ENCODE measurements at regions not wholly inside any gene's neighbourhood (a gene's known extent, or its start where the extent isn't known, plus 50 kb on each side); places are given as distances from the start of the nearest gene placed in this dataset.
"Not testable (repeated sequence)": the region's sequence is repeated elsewhere in the genome, so short reads cannot be mapped to it uniquely, and the experiment has no call there.

DNA sequence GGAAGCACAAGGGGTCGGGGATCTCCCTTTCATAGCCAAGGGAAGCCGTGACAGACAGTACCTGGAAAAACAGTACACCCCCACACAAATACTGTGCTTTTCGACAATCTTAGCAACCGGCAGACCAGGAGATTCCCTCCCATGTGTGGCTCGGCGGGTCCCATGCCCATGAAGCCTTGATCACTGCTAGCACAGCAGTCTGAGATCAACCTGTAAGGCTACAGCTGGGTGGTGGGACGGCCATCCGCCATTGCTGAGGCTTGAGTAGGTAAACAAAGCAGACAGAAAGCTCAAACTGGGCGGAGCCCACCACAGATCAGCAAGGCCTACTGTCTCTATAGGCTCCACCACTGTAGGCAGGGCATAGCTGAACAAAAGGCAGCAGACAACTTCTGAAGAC is 180.2 kb upstream of the SOX6 start:
- DNase-seq (ENCODE audit: low read depth, low spot score): no peak

DNA sequence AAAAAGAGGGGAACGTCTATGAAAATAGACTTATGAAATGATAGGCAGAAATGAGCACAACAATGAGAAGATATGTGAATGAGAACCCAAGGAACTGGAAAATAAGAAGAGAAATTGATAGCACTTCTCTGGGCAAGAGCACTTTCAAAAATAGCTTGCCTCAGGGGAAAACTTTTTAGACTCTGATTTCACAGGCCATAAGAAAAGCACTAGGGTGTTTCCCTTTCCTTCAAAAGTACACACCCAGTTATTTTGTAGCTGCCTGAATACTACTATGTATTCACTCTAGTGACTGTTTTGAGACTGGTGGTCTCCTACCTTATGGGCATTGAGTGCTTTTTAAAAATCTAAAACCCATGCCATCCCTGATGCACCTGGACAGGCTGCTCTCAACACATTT is 172.3 kb upstream of the SOX6 start:
- no peak for DNase-seq (ENCODE audit: low read depth, low spot score)

DNA sequence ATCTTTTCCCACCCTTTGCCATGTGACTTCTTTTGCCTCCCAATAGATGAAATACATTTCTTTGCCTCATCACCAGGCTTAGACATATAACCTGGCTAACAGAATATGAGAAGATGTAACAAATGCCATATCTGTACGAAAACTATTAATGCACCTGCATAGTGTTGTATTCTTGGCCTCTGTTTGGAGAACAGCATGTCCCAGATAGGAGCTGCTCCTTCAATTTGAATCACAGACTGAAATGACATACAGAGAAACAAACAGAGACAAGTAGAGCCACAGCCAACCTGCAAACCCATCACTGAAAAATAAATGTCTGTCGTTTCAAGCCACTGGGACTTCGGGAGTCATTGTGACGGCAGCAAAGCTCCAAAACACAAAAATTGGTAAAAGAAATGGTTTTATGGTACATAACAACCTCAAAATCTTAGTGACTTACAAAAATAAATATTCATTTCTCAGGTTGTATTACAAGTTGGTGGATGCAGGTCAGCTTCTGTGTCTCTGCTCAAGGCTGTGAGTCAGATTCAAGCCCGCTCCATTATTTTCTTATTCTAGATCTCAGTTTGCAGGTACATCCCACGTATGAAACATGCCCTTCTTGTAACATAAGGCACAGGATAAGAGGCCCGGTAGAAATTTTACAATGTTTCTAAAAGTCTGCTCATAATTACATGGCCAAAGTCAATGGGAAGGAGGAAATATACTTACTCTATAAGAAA is 171.3 kb upstream of the SOX6 start:
- no peak for DNase-seq (ENCODE audit: low read depth, low spot score)

DNA sequence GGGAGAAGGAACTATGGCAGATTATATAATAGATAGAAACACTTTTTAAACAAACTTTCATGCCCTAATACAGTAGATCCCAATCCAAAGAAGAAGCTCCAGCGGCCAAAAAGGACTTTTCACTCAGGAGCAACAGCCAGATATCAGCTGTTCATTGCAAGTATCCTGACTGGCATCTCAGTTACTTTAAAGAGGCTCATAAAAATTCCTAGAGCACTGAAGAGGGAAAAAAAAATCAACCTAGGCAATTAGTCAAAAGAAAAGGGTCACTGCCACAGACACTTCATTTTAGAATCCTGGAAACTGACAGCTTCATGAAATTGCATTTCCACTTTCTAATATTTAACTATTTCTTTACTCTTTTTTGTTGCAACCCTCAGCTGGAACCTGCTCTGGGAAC is 170.6 kb upstream of the SOX6 start:
- no peak for DNase-seq (ENCODE audit: low read depth, low spot score)

DNA sequence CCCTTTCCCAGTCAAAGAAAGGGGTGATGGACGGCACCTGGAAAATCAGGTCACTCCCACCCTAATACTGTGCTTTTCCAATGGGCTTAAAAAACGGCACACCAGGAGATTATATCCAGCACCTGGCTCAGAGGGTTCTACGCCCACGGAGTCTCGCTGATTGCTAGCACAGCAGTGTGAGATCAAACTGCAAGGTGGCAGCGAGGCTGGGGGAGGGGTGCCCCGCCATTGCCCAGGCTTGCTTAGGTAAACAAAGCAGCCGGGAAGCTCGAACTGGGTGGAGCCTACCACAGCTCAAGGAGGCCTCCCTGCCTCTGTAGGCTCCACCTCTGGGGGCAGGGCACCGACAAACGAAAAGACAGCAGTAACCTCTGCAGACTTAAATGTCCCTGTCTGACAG is 164.4 kb upstream of the SOX6 start:
- not testable (repeated sequence) for DNase-seq (ENCODE audit: low read depth, low spot score)

DNA sequence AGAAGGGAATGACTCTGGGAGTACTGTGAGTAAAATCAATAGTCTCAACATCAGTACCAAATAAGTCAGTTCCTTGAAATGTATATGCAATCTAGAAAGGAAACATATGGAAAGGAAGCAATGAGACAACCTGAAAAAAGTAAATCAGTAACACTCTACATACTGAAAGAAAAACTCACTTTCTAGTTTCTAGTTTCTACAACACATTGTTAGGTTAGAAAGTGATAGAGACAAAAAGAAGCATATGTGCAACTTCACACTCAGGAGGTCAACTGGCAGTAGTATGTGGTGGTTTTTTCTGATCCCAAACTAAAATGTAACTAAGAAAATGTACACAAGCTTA is 156.5 kb upstream of the SOX6 start:
- DNase-seq (ENCODE audit: low read depth, low spot score): no peak

DNA sequence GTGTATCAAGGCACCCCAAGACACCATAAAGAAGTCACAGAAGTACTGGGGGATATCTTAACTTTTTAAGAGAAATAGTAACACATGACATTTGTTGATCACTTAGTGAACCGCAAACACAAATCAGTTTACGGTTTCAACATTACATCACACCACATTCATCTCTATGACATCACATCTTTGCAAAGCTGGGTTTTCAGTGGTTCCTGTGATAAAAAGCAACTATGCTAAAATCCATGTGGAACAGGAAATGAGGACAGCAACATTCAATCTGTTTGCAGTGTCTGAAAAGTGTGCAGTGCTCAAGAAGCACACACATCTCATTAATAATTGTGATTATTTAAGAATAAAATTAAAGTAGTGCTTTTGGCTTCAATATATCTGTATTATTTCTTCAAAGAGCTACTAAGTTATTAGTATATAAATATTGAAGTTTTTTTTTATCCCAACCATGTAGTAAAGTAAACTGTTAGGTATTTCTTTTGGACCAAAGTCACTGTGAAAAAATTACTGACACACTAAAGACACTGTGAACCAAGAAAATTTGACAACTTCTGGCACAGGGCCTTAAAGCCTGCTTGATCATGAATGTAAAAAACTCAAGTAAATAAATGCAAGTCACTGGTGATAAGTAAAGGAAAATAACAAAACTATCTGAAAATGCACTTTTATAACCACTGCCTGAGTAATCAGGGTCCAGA is 156.0 kb upstream of the SOX6 start:
- no peak for DNase-seq (ENCODE audit: low read depth, low spot score)

DNA sequence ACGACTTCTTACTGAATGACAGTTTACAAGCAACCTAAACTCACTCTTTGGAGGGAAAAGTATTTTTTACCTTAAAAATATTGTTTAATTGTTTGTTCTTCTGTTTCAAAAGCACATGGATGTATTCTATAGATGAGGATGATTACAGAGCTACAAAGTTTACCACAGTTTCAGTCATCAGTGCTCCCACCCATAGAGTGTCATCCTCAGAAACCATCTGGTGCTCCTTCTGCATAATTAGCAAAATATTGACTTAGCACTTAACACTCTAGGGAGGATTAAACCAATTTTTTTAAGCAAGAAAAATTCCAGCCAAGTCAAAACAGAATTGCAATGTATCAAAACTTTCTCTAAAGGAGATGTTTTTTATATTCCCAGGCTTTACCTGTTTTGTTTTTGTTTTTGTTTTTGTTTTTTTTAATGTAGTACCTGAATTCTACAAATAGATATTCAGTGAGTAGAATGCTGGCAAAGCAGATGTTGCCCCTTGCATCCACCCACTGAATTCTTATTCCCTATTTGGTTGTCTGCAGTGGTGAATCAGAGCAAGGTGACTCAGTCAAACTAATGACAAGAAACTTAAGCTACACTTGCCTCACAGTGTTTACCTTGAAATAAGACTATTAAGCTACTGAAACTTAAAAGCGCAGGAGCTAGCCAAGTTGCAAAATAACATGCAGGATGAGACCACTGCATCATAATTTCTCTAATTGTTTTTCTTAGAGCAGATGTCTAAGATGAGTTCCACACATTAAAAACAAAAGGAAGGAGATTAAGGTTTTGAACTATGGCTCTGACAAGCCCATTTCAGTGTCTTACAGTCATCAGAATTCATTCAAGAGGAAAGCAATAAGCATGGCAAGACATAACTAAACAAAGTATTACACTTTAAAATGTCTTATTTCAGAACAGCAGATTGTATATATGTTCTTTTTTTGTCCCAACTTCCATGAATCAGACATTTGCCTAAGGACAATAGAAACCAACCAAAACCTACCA is 155.1 kb upstream of the SOX6 start:
- DNase-seq (ENCODE audit: low read depth, low spot score): no peak

DNA sequence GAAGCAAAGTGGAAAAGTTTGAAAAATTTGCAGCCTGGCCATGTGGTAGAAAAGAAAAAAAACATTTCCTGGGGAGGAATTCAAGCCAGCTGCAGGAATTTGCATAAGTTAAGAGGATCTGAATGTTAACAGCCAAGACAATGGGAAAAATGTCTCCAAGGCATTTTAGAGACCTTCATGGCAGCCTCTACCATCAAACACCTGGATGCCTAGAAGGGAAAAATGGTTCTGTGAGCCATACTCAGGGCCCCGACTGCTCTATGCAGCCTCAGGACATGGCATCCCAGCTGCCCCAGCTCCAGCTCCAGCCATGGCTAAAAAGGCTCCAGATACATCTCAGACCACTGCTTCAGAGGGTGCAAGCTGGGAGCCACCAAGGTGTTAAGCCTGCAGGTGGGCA is 149.1 kb upstream of the SOX6 start:
- DNase-seq (ENCODE audit: low read depth, low spot score): no peak

DNA sequence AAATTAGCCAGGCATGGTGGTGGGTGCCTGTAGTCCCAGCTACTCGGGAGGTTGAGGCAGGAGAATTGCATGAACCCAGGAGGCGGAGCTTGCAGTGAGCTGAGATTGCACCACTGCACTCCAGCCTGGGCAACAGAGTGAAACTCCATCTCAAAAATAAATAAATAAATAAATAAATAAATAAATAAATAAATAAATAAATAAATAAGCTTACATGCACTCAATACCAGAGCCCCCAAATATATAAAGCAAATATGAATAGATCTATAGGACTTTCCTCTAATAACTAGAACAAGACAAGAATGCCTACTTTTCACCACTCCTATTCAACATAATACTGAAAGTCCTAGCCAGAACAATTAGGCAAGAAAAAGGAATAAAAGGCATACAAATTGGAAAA is 147.5 kb upstream of the SOX6 start:
- not testable (repeated sequence) for DNase-seq (ENCODE audit: low read depth, low spot score)

DNA sequence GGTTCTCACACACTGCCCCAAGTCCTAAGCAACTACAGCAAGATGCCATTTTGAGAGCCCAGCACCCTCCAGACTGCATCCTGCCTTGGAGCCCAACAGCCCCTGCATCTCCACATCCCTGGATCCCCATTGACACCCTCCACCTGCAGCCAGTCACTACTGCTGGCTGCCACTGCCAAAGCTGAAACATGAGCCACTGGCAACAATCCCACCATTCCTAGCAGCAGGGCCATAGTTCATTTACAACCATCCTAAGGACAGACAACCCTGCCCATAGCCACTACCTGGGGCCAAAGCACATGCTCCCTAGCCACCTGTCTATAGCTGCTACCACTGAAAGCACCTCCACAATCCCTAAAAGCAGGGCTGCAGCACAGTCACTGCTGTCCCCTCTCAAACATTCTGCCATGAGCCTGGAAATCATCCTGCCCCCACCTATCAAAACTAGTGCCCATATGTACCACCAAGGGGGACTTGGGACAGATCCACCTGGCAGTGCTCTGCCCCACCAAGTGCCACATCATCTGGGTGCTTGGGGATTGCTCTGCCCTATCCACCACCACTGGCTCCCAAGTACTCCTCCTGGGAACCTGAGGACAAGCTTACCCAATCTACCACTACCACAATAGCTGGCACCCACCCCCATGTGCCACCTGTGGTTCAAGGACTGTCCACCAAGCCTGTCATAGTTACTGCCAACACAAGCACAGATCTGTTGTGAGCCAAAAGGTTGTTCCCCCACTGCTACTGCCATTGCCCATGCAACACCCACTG is 138.8 kb upstream of the SOX6 start:
- DNase-seq (ENCODE audit: low read depth, low spot score): no peak

DNA sequence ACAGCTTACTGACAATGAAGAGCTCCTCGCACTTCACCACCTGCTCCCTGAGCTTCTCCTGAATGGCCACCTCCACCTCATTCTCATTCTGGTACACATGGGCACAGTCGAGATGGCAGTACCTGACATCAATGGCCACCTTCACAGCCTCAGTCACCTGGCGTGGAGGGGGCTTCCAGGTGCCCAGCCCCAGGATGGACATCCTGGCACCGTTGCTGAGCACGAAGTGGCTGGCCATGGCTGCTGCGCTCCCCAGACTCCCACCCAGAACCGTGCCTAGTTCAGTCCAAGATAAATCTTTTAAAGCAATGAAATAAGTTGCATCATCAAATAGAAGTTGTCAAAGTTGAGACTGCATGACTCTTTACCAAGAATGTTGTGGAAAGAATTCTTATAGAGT is 128.1 kb upstream of the SOX6 start:
- DNase-seq (ENCODE audit: low read depth, low spot score): no peak

DNA sequence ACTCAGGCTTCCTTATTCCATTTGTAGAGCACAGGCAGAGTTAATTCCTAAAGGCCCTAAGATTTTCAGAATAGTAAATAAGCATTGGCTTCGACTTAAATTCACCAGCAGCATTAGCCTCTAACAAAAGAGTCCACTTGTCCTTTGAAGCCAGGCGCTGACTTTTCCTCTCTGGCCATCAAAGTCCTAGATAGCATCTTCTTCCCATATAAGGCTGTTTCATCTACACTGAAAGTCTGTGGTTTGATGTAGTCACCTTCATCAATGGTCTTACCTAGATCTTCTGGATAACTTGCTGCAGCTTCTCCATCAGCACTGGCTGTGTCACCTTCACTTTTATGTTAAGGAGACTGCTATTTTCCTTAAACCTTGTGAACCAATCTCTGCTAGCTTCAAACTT is 118.3 kb upstream of the SOX6 start:
- DNase-seq (ENCODE audit: low read depth, low spot score): no peak

DNA sequence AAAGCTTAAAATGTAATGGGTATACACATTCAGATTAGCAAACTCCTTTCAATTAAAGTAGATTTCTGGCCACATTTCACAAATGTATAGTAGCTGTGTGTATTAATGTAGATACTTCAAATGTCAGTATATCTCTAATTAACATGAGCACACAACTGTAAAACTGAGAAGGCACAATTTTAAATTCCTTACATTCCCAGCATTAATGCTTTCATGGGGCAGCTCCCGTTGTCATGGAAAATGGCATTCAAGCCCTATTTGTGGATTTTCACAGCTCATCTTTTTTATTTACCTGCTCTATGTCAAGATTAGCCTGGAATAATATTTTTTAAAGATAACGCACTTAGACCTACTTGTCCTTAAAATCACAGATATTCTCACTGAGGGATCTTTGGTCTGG is 113.6 kb upstream of the SOX6 start:
- no peak for DNase-seq (ENCODE audit: low read depth, low spot score)

DNA sequence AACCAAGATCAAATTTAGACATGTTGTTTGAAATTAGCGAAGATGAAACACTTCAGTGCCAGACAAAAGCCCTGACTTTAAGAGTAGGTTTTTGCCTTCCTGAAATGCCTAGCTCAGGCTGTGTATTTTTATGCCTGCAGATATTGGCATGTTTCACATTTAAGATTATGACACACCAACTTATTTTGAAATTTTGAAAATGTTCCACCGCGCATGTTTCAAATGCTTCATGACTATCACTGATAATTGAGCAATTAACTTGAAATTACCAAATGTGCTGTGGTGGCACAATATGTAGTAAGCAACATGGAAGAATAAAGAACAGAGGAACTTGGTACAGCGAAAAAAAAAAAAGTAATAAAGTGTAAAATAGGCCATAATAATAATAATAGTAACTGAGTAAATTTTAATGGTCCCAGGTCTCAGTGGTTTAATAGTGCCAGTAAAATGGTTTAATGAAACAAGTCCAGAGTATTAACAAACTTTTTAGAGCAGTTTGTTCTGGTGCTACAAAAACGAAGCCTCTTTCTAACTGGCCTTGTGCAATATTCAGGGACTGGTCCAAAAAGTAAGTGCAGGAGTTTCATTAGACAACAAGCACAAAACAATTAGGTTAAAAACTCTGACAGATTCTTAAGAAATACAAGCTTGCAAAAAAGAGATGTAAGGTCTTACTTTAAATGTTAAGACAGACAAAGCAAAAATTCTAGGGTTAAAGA is 112.5 kb upstream of the SOX6 start:
- DNase-seq (ENCODE audit: low read depth, low spot score): no peak

DNA sequence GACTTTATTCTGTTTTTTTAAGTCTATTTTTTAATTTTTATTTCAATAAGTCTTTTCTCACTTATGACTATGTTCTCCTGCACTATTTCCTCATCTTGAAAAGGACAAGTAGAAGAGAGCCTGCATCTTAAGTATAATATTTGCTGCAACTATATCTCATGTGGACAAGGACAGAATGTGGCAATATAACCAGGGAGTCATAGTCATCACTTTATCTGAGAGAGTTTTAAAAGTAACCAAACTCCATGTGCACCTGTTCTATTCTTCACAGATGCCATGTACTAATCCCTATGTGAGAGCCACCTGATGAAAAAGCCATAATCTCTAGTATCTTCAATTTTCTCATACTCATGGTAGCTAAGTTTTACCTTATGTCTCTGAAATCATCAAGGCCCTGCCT is 104.2 kb upstream of the SOX6 start:
- DNase-seq (ENCODE audit: low read depth, low spot score): no peak

DNA sequence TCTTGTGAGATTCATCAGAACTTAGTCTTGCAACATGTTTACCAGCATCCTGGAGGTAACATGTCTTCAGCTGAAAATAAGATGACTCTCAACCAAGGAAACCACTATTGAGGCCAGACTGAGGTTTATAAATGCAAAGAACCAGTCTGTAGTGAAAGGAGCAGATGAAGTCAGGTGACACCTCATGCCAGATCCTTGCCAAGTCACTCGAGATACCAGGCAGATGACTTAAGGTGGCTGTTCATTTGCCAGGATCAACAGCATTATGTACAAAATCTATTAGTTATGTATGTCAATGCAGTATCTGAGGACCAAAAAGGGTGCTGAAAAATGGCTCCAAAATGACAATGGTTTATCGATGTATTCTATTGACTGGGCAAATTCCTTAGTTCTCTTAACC is 100.0 kb upstream of the SOX6 start:
- no peak for DNase-seq (ENCODE audit: low read depth, low spot score)

DNA sequence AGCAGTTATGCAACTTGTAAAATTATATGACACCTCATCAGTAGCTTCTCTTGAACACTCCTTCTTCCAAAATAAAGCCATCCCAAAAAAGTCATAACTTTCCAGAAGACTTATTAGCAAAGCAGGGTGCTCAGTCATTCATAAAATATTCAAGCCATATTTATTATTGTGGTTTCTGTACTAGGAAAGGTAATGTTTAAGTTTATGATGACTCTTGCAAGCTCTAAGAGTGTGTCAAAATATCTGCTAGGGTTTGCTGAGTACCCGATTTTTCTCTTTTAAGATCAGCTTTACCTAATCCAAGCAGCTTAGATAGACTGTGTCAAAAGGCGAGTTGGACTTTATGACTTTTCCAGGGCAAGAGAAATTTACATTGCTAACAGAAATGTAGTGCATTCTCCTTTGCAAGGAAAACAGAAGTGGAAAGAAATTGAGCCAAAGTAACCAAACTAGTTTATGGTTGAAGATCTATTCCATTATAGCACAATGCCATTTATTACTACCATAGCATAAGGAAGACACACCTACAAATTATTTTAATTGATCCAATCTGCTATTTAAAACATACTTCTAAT is 98.0 kb upstream of the SOX6 start:
- DNase-seq (ENCODE audit: low read depth, low spot score): no peak

DNA sequence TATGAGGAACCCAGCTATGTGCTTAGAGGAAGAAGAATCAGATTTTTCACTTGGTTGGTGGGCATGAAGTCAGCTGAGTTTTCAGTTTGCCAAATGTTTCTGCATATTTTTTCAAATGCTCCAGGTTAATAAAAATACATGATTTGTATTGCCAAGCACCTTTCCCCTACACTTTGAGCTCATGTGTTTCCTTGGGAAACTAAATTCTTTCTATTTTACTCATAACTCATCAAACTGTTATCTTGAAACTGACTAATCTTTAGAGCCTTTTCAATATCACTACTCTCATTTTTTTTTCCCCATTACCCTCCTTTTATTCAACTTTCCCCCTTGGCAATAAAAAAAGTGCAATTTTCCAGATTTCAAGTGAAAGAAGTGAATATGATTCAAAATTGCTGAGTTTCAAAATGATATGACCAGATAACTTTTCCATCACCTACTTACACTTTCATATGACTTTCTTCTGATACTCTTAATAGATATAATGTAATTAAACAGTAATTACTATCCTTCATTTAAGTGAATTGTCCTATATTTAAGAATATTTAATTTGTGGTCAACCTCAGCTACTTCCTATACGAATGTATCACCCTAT is 91.9 kb upstream of the SOX6 start:
- no peak for DNase-seq (ENCODE audit: low read depth, low spot score)

DNA sequence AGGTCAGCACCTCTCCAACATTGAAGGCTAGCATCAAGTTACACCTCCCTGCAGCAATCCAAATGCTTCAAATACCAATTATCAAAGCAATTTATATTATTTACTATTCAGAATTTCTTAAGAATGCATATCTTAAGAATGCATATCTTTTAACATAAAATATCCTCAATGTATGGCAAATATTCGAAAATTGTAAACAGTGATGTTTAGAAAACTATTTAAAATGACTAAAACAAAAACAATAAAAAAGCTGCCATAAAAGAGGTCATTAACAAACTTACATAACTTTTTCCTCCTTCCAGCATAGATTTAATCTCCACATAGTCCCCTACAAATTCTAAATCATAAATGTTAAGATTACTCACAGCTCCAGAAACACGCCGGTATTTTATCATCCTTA is 85.1 kb upstream of the SOX6 start:
- DNase-seq (ENCODE audit: low read depth, low spot score): no peak
